ENCODE measurements at regions not wholly inside any gene's neighbourhood (a gene's known extent, or its start where the extent isn't known, plus 50 kb on each side); places are given as distances from the start of the nearest gene placed in this dataset.

DNA sequence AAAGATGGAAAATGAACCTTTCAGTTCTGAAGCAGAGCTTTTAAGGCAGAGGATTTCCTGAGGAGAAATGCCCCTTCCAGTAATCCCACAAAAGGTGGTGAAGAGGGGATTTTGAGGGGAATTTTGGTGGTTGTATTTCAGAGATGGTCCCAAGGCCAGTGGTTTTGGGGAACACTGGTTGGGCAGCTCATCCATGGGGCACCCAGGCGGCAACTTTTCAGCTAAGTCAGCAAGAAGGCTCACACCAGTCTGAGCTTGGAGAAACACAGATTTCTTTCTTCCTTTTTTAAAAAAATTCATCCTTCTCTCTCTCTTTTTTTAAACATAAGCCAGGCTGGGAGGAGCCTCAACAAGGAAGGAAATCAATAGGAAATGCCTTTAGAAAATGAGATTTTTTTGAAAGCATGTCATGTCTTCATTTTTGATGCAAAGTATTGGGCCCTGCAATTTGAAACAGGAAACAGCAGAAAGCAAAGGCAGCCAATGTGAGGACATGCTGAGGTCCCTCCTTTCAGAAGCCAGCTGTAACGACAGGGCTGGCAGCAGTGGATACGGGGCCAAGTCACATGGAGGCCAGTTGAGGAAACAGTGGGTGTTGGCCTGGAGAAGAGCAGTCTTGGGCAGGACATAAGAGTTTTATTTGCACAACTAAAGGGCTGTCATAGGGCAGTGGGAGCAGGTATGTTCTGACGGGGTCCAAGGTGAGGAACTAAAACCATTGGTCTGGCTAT lies 155.3 kb upstream of the KLF4 start:
- TF ChIP-seq CTCF (IDR thresholded peaks at IDR 0.05; ENCODE audit: unreplicated experiment): no peak
- Mint-ChIP-seq H3K4me3 (ENCODE audit: low read depth, unreplicated experiment) (no peak overlapping the region), H3K27me3 (ENCODE audit: unreplicated experiment) (no peaks in the 10 kb centered on the region), H3K9me3 (ENCODE audit: low read depth, unreplicated experiment) (peaks cover 2% of the 10 kb centered on the region), H3K4me1 (ENCODE audit: low read depth, unreplicated experiment) (peaks cover 7% of the 10 kb centered on the region), H3K27ac (ENCODE audit: unreplicated experiment) (no peak overlapping the region), H3K36me3 (ENCODE audit: insufficient read depth, unreplicated experiment) (no peaks in the 10 kb centered on the region)
- DNase-seq: no peak
- intact Hi-C loops (cut with micrococcal nuclease; ENCODE audit: unreplicated experiment): no loop called here
- BruUV-seq (replicated peaks): no TSS peak
- CTCF ChIA-PET: no interaction called here

DNA sequence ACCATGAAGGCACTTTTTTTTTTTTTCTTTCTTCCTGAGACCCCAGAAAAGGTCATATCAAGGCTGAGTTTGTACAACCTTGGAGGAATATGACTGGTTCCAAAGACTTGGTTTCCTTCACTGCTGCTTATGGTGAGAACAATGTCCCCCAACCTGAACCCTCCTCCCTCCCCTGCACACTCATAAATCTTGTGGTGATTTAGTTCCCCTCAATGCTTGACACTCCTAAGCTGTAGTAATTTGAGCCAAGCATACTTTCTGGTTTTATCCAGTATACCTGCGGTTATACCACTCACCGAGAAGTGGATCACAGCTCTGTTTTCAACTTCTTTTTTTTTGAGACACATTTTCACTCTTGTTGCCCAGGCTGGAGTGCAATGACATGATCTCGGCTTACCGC lies 149.9 kb upstream of the KLF4 start:
- no peak overlapping the region for H3K4me3 Mint-ChIP-seq (ENCODE audit: low read depth, unreplicated experiment)
- DNase-seq: no peak

DNA sequence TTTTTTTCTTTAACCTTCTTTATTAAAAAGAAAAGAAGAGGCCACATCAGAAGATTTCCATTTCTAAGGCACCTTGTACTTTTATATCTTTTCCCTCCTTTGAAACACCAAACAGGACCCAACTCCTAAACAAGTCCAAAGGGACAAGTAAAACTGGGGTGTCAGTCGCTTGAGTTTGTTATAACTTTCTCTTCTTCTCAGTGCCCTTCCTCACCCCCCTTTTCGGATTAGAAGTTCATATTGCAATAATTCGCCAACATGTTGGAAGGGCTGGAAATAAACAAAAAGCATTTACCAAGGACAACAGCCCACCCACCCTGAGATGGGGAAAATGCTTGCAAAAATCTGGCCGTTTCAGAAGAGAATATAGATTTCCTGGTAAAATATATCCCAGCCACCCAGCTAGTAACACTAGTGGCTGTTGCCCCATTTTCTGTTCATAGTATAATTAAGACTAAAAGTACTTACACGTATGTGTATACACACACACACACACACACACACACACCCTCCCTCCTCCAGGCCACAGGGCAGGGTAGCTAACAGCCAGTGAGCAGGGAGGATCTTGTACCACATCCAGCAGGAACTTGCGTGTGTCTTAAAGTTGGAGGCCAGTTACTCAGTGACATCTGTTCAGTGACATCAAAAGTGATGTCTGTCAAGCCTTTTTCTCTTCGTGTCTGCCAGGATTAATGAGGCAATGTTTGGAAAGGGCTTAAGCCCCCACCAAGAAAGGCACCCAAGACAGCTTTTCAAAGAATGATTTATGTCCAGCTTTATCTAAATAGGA lies 149.1 kb upstream of the KLF4 start:
- CTCF ChIA-PET: no interaction called here
- Mint-ChIP-seq H3K4me1 (ENCODE audit: low read depth, unreplicated experiment) (no peaks in the 10 kb centered on the region), H3K27ac (ENCODE audit: unreplicated experiment) (peak overlapping the region; percentile 42), H3K27me3 (ENCODE audit: unreplicated experiment) (no peaks in the 10 kb centered on the region), H3K9me3 (ENCODE audit: low read depth, unreplicated experiment) (no peaks in the 10 kb centered on the region), H3K36me3 (ENCODE audit: insufficient read depth, unreplicated experiment) (no peaks in the 10 kb centered on the region), H3K4me3 (ENCODE audit: low read depth, unreplicated experiment) (peak overlapping the region; percentile 55)
- TSS peak; percentile 83 for BruUV-seq (replicated peaks)
- intact Hi-C loops (cut with micrococcal nuclease; ENCODE audit: unreplicated experiment): no loop called here
- TF ChIP-seq CTCF (IDR thresholded peaks at IDR 0.05; ENCODE audit: unreplicated experiment): no peak
- DNase-seq: no peak

More for the DNA sequence above, 149.9 kb upstream of the KLF4 start:
- Mint-ChIP-seq H3K36me3 (ENCODE audit: insufficient read depth, unreplicated experiment) (no peaks in the 10 kb centered on the region), H3K9me3 (ENCODE audit: low read depth, unreplicated experiment) (peaks cover 2% of the 10 kb centered on the region), H3K4me1 (ENCODE audit: low read depth, unreplicated experiment) (no peaks in the 10 kb centered on the region), H3K27ac (ENCODE audit: unreplicated experiment) (no peak overlapping the region), H3K27me3 (ENCODE audit: unreplicated experiment) (no peaks in the 10 kb centered on the region)
- intact Hi-C loops (cut with micrococcal nuclease; ENCODE audit: unreplicated experiment): no loop called here
- CTCF ChIA-PET: no interaction called here
- no peak for TF ChIP-seq CTCF (IDR thresholded peaks at IDR 0.05; ENCODE audit: unreplicated experiment)
- no TSS peak for BruUV-seq (replicated peaks)

GRCh38 chr9:107637421-107638420 lies 148.2 kb upstream of the KLF4 start:
- CTCF ChIA-PET: no interaction called here
- no peak for TF ChIP-seq CTCF (IDR thresholded peaks at IDR 0.05; ENCODE audit: unreplicated experiment)
- DNase-seq: peak; percentile 26

More at GRCh38 chr9:107637421-107638420, 148.2 kb upstream of the KLF4 start:
- no TSS peak for BruUV-seq (replicated peaks)
- intact Hi-C loops (cut with micrococcal nuclease; ENCODE audit: unreplicated experiment): no loop called here
- H3K27ac Mint-ChIP-seq (ENCODE audit: unreplicated experiment): peak overlapping the region; percentile 42
- H3K27me3 Mint-ChIP-seq (ENCODE audit: unreplicated experiment): no peaks in the 10 kb centered on the region
- no peaks in the 10 kb centered on the region for H3K9me3 Mint-ChIP-seq (ENCODE audit: low read depth, unreplicated experiment)
- H3K4me3 Mint-ChIP-seq (ENCODE audit: low read depth, unreplicated experiment): peak overlapping the region; percentile 55
- H3K36me3 Mint-ChIP-seq (ENCODE audit: insufficient read depth, unreplicated experiment): no peaks in the 10 kb centered on the region
- no peaks in the 10 kb centered on the region for H3K4me1 Mint-ChIP-seq (ENCODE audit: low read depth, unreplicated experiment)
